HCT116 (cell line): ENCODE measurements at regions not wholly inside any gene's neighbourhood (a gene's known extent, or its start where the extent isn't known, plus 50 kb on each side); places are given as distances from the start of the nearest gene placed in this dataset.
"Not testable (repeated sequence)": the region's sequence is repeated elsewhere in the genome, so short reads cannot be mapped to it uniquely, and the experiment has no call there.

Source experiments
- ATAC-seq: fragments of 200-7000 bp; cut with Tn5 transposase; 2 replicates; pipeline ENCODE4 v1.9.1; 2020; ENCODE audit warnings: mild to moderate bottlenecking, moderate library complexity
- BruUV-seq: library from RNA; stranded (reverse); fragments of 400-500 nt; replicated peaks from 2 replicates; lab custom pipeline; 2021; lab: Mats Ljungman, UMichigan
- CTCF ChIA-PET: fragments of 300-600 bp; sonication (Branson Sonifier 250); formaldehyde crosslinking; loops from one replicate; lab custom pipeline; 2021; ENCODE audit warnings: antibody characterized with exemption; lab: Charles Lee
- POLR2A ChIA-PET: fragments of 300-600, 350-600 bp; sonication (Branson Sonifier 250); formaldehyde crosslinking; loops from one replicate; lab custom pipeline; 2021; ENCODE audit warnings: antibody characterized with exemption; lab: Charles Lee
- RAD21 ChIA-PET, 2 experiments: fragments of 300-600 bp; sonication (Branson Sonifier 250); formaldehyde crosslinking; loops; one replicate each; lab custom pipeline; 2023; ENCODE audit warnings: low total read pairs in 2 of 2; ENCODE audit not compliant: uncharacterized antibody in 2 of 2, unreplicated experiment in 2 of 2, low non-redundant PET in 1 of 2; lab: Charles Lee
- DNase-seq: peaks from one replicate; pipeline ENCODE4 v3.0.0-alpha.2; 2010; ENCODE audit warnings: low read depth, low spot score
- H2AFZ ChIP-seq: fragments of 200-600 bp; shearing (Covaris generic), sonication (generic); 2 replicates; pipeline ENCODE4 v1.6.1; 2017; ENCODE audit warnings: low read depth, mixed run types, mixed read lengths, antibody characterized with exemption, low read length; ENCODE audit not compliant: poor library complexity, severe bottlenecking
- H3K27ac ChIP-seq: 2 replicates; pipeline ENCODE4 v1.5.1; 2012; ENCODE audit warnings: low read depth, low read length
- H3K27me3 ChIP-seq: fragments of 200-600 bp; sonication (generic); 2 replicates; pipeline ENCODE4 v1.6.1; 2016; ENCODE audit warnings: mixed run types, low read length, mixed read lengths; ENCODE audit not compliant: insufficient read depth
- H3K36me3 ChIP-seq, 2 experiments: fragments of 200-500 bp in 1 of 2; fragments of 200-600 bp in 1 of 2; sonication (Bioruptor generic) in 1 of 2; sonication (generic) in 1 of 2; 2 replicates each; pipeline versions ENCODE4 v1.5.1 to v1.6.1; 2014 to 2016; ENCODE audit warnings: low read length in 2 of 2, inconsistent platforms in 1 of 2, mixed read lengths in 1 of 2, mixed run types in 1 of 2; ENCODE audit not compliant: insufficient read depth in 2 of 2, control insufficient read depth in 1 of 2
- H3K4me1 ChIP-seq, 2 experiments: fragments of 200-600 bp in 1 of 2; sonication (generic) in 1 of 2; 2 replicates each; pipeline versions ENCODE4 v1.5.1 to v1.6.1; 2012 to 2017; ENCODE audit warnings: low read length in 2 of 2, inconsistent platforms in 1 of 2, mild to moderate bottlenecking in 1 of 2, mixed read lengths in 1 of 2, mixed run types in 1 of 2, moderate library complexity in 1 of 2; ENCODE audit not compliant: insufficient read depth in 2 of 2, control insufficient read depth in 1 of 2
- H3K4me2 ChIP-seq: fragments of 200-600 bp; sonication (generic); 2 replicates; pipeline ENCODE4 v1.6.1; 2017; ENCODE audit warnings: mixed run types, low read length, mixed read lengths
- H3K4me3 ChIP-seq, 2 experiments: fragments of 200-600 bp in 1 of 2; sonication (generic) in 1 of 2; replicated peaks in 1 of 2; 2 replicates each; pipeline ENCODE4 v1.5.1; 2011 to 2016; ENCODE audit warnings: low read length in 2 of 2, control low read depth in 1 of 2, low read depth in 1 of 2, mild to moderate bottlenecking in 1 of 2, mixed read lengths in 1 of 2, mixed run types in 1 of 2
- H3K79me2 ChIP-seq: fragments of 200-600 bp; sonication (generic); 2 replicates; pipeline ENCODE4 v1.6.1; 2017; ENCODE audit warnings: mild to moderate bottlenecking, mixed run types, low read length, moderate library complexity, mixed read lengths; ENCODE audit not compliant: insufficient read depth
- H3K9ac ChIP-seq: fragments of 200-600 bp; sonication (generic); 2 replicates; pipeline ENCODE4 v1.6.1; 2016; ENCODE audit warnings: low read length, mixed read lengths
- H3K9me2 ChIP-seq: fragments of 200-600 bp; sonication (generic), shearing (Covaris generic); 2 replicates; pipeline ENCODE4 v1.6.1; 2017; ENCODE audit warnings: mixed run types, mild to moderate bottlenecking, moderate library complexity; ENCODE audit not compliant: insufficient read depth
- H3K9me3 ChIP-seq, 2 experiments: fragments of 200-500 bp in 1 of 2; fragments of 200-600 bp in 1 of 2; sonication (Bioruptor generic) in 1 of 2; sonication (generic) in 1 of 2; 2 replicates each; pipeline ENCODE4 v1.6.1; 2014 to 2017; ENCODE audit warnings: low read length in 2 of 2, mixed read lengths in 2 of 2, inconsistent platforms in 1 of 2, low read depth in 1 of 2, mild to moderate bottlenecking in 1 of 2, mixed run types in 1 of 2, moderate library complexity in 1 of 2; ENCODE audit not compliant: control insufficient read depth in 1 of 2, insufficient read depth in 1 of 2
- H4K20me1 ChIP-seq: fragments of 200-600 bp; sonication (generic), shearing (Covaris generic); 2 replicates; pipeline ENCODE4 v1.6.1; 2017; ENCODE audit warnings: mixed run types, mild to moderate bottlenecking, moderate library complexity; ENCODE audit not compliant: insufficient read depth
- CTCF ChIP-seq, 3 experiments: fragments of 200-600 bp in 1 of 3; sonication (generic) in 1 of 3; IDR thresholded peaks in 2 of 3; conservative IDR thresholded peaks in 1 of 3; 2 replicates each; pipeline ENCODE4 v1.5.1; 2012 to 2017; ENCODE audit warnings: low read depth in 2 of 3, low read length in 2 of 3, antibody characterized with exemption in 1 of 3, borderline replicate concordance in 1 of 3, control low read depth in 1 of 3, mild to moderate bottlenecking in 1 of 3, mixed read lengths in 1 of 3, mixed run types in 1 of 3, moderate library complexity in 1 of 3; ENCODE audit not compliant: insufficient read depth in 1 of 3
- RAD21 ChIP-seq: IDR thresholded peaks from 2 replicates; pipeline ENCODE4 v1.6.1; 2012; ENCODE audit warnings: low read depth, mild to moderate bottlenecking
- intact Hi-C: fragments of 100-400 bp; cut with micrococcal nuclease; formaldehyde crosslinking; loops from 2 replicates; pipeline ENCODE4 v1.10.0; 2022

DNA sequence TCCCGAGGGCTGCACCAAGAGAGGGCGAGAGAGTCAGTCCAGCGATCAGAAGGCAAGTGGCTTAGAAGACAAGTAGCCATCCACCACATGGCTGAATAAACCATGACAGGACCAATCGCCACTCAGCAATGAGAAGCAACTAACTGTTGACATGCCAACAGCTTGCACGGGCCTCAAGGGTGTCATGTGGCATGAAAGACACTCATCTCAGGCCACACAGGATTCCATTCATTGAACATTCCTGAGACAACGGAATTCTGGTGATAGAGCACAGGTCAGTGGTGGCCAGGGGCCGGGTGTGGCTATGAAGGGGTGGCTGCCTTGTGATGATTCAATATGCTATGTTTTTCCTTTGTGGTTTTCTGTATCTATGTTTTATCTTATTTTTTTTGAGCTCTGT, 110.6 kb upstream of the CCZ1B start:
- ATAC-seq, result not testable (repeated sequence)

GRCh38 chr7:6937746-6938145, 111.7 kb upstream of the CCZ1B start:
- H3K27me3 ChIP-seq, CTCF ChIA-PET, intact Hi-C loops, H3K27ac ChIP-seq, H3K79me2 ChIP-seq, H3K9me2 ChIP-seq, H3K4me3 ChIP-seq, H3K9ac ChIP-seq, H3K4me2 ChIP-seq, ATAC-seq, H3K36me3 ChIP-seq, POLR2A ChIA-PET, H3K9me3 ChIP-seq, H2AFZ ChIP-seq, H4K20me1 ChIP-seq, DNase-seq, H3K4me1 ChIP-seq, BruUV-seq, RAD21 ChIA-PET: not testable (repeated sequence)

More for the DNA sequence above, 110.6 kb upstream of the CCZ1B start:
- H3K79me2 ChIP-seq, BruUV-seq, H3K4me3 ChIP-seq, DNase-seq, H2AFZ ChIP-seq, intact Hi-C loops, H3K27ac ChIP-seq, POLR2A ChIA-PET, CTCF ChIA-PET, H3K9ac ChIP-seq, H3K36me3 ChIP-seq, H3K4me2 ChIP-seq, H3K9me2 ChIP-seq, H3K9me3 ChIP-seq, H3K27me3 ChIP-seq, RAD21 ChIA-PET, H4K20me1 ChIP-seq, H3K4me1 ChIP-seq: not testable (repeated sequence)

GRCh38 chr7:6938284-6938683, 112.2 kb upstream of the CCZ1B start:
- H4K20me1 ChIP-seq, H3K36me3 ChIP-seq, H3K79me2 ChIP-seq, H3K4me3 ChIP-seq, H3K4me2 ChIP-seq, H3K27me3 ChIP-seq, H3K9ac ChIP-seq, CTCF ChIA-PET, H3K9me3 ChIP-seq, POLR2A ChIA-PET, H3K27ac ChIP-seq, H2AFZ ChIP-seq: not testable (repeated sequence)
- TF ChIP-seq CTCF (IDR thresholded peaks at IDR 0.05 in 2 of 3, conservative IDR thresholded peaks at IDR 0.05 in 1 of 3; ENCODE audit: borderline replicate concordance in 1 of 3, insufficient read depth in 1 of 3, low read depth in 2 of 3, low read length in 2 of 3), result peak; percentile 40 to 51 (median 45); a peak in 5 of 6 replicates
- TF ChIP-seq RAD21, result peak; percentile 68
- TF ChIP-seq, all 23 proteins: peak for 2; not testable (repeated sequence) for 21
- H3K4me1 ChIP-seq, H3K9me2 ChIP-seq, DNase-seq, intact Hi-C loops, BruUV-seq, RAD21 ChIA-PET: not testable (repeated sequence)
- 0 out of 2 replicates have a peak, but pooled peaks have one; percentile 58 for ATAC-seq

- POLR2A ChIA-PET, H3K9ac ChIP-seq: not testable (repeated sequence)
Measured at GRCh38 chr7:6939126-6939525, 113.1 kb upstream of the CCZ1B start.

More at GRCh38 chr7:6939126-6939525, 113.1 kb upstream of the CCZ1B start:
- CTCF ChIA-PET, H3K9me2 ChIP-seq, DNase-seq, H3K27me3 ChIP-seq, H3K36me3 ChIP-seq, H3K27ac ChIP-seq, BruUV-seq, ATAC-seq, H3K4me1 ChIP-seq, H4K20me1 ChIP-seq, H3K9me3 ChIP-seq, H3K79me2 ChIP-seq, intact Hi-C loops, H2AFZ ChIP-seq, RAD21 ChIA-PET, H3K4me2 ChIP-seq, H3K4me3 ChIP-seq: not testable (repeated sequence)
